ENCODE measurements at regions not wholly inside any gene's neighbourhood (a gene's known extent, or its start where the extent isn't known, plus 50 kb on each side); places are given as distances from the start of the nearest gene placed in this dataset.

GRCh38 chr2:128818704-128819491 is 500.2 kb upstream of the HS6ST1 start:
- Histone ChIP-seq H3K27me3 (no peaks in the 10 kb centered on the region), H3K4me1 (no peaks in the 10 kb centered on the region), H3K4me3 (no peak overlapping the region), H3K27ac (no peak overlapping the region), H3K4me2 (no peak overlapping the region), H3K9ac (no peak overlapping the region), H3K9me3 (no peaks in the 10 kb centered on the region), H3K36me3 (no peaks in the 10 kb centered on the region), H4K20me1 (no peaks in the 10 kb centered on the region)
- TF ChIP-seq Cebpa-rat (IDR thresholded peaks at IDR 0.05), result no peak

- Histone ChIP-seq H3K27ac (no peak overlapping the region), H3K9me3 (no peaks in the 10 kb centered on the region), H3K9ac (no peak overlapping the region), H3K4me2 (no peak overlapping the region), H3K4me1 (no peaks in the 10 kb centered on the region), H3K36me3 (no peaks in the 10 kb centered on the region), H3K4me3 (no peak overlapping the region), H4K20me1 (no peaks in the 10 kb centered on the region), H3K27me3 (no peaks in the 10 kb centered on the region)
- no peak for TF ChIP-seq Cebpa-rat (IDR thresholded peaks at IDR 0.05)
These were observed 501.8 kb upstream of the HS6ST1 start for GRCh38 chr2:128820452-128820851.

- no peak for TF ChIP-seq Cebpa-rat (IDR thresholded peaks at IDR 0.05)
- H3K4me2 ChIP-seq, result no peak overlapping the region
- H3K27ac ChIP-seq, result no peak overlapping the region
- no peaks in the 10 kb centered on the region for H3K4me1 ChIP-seq
- no peaks in the 10 kb centered on the region for H4K20me1 ChIP-seq
- H3K36me3 ChIP-seq, result no peaks in the 10 kb centered on the region
- no peaks in the 10 kb centered on the region for H3K9me3 ChIP-seq
- no peak overlapping the region for H3K4me3 ChIP-seq
- H3K9ac ChIP-seq, result no peak overlapping the region
- H3K27me3 ChIP-seq, result no peaks in the 10 kb centered on the region
These were observed 502.3 kb upstream of the HS6ST1 start for GRCh38 chr2:128821010-128821409.

- no peaks in the 10 kb centered on the region for H3K27me3 ChIP-seq
- H3K4me2 ChIP-seq, result no peak overlapping the region
- H3K9ac ChIP-seq, result no peak overlapping the region
- H4K20me1 ChIP-seq, result no peaks in the 10 kb centered on the region
- no peaks in the 10 kb centered on the region for H3K36me3 ChIP-seq
- H3K9me3 ChIP-seq, result no peaks in the 10 kb centered on the region
- H3K4me3 ChIP-seq, result no peak overlapping the region
- 0 out of 2 replicates have a peak, but pooled peaks cover 7% of the 10 kb centered on the region for H3K4me1 ChIP-seq
- no peak for TF ChIP-seq Cebpa-rat (IDR thresholded peaks at IDR 0.05)
- H3K27ac ChIP-seq, result no peak overlapping the region
These were observed 514.4 kb upstream of the HS6ST1 start for GRCh38 chr2:128832946-128833663.

- Histone ChIP-seq H3K27me3 (no peaks in the 10 kb centered on the region), H3K27ac (no peak overlapping the region), H3K36me3 (no peaks in the 10 kb centered on the region), H3K4me2 (no peak overlapping the region), H4K20me1 (no peaks in the 10 kb centered on the region), H3K9ac (no peak overlapping the region), H3K9me3 (no peaks in the 10 kb centered on the region), H3K4me3 (no peak overlapping the region), H3K4me1 (0 out of 2 replicates have a peak, but pooled peaks cover 7% of the 10 kb centered on the region)
- no peak for TF ChIP-seq Cebpa-rat (IDR thresholded peaks at IDR 0.05)
These were observed 515.0 kb upstream of the HS6ST1 start for GRCh38 chr2:128833664-128834027.

GRCh38 chr2:128834207-128834879 is 515.7 kb upstream of the HS6ST1 start:
- Histone ChIP-seq H3K36me3 (no peaks in the 10 kb centered on the region), H3K4me3 (no peak overlapping the region), H3K4me2 (no peak overlapping the region), H3K4me1 (0 out of 2 replicates have a peak, but pooled peaks cover 7% of the 10 kb centered on the region), H4K20me1 (no peaks in the 10 kb centered on the region), H3K27me3 (no peaks in the 10 kb centered on the region), H3K9ac (no peak overlapping the region), H3K27ac (no peak overlapping the region), H3K9me3 (no peaks in the 10 kb centered on the region)
- TF ChIP-seq Cebpa-rat (IDR thresholded peaks at IDR 0.05), result no peak

- Histone ChIP-seq H3K4me2 (no peak overlapping the region), H4K20me1 (no peaks in the 10 kb centered on the region), H3K4me1 (0 out of 2 replicates have a peak, but pooled peaks cover 7% of the 10 kb centered on the region), H3K36me3 (no peaks in the 10 kb centered on the region), H3K27ac (no peak overlapping the region), H3K4me3 (no peak overlapping the region), H3K9me3 (no peaks in the 10 kb centered on the region), H3K27me3 (no peaks in the 10 kb centered on the region), H3K9ac (no peak overlapping the region)
- no peak for TF ChIP-seq Cebpa-rat (IDR thresholded peaks at IDR 0.05)
These were observed 516.2 kb upstream of the HS6ST1 start for GRCh38 chr2:128834880-128835252.

GRCh38 chr2:128835342-128835855 is 516.7 kb upstream of the HS6ST1 start:
- Histone ChIP-seq H3K4me3 (no peak overlapping the region), H3K27me3 (no peaks in the 10 kb centered on the region), H3K4me1 (0 out of 2 replicates have a peak, but pooled peaks cover 7% of the 10 kb centered on the region), H3K36me3 (no peaks in the 10 kb centered on the region), H3K9me3 (no peaks in the 10 kb centered on the region), H3K27ac (no peak overlapping the region), H3K9ac (no peak overlapping the region), H3K4me2 (no peak overlapping the region), H4K20me1 (no peaks in the 10 kb centered on the region)
- TF ChIP-seq Cebpa-rat (IDR thresholded peaks at IDR 0.05), result no peak

GRCh38 chr2:128835974-128836373 is 517.3 kb upstream of the HS6ST1 start:
- H3K27me3 ChIP-seq, result no peaks in the 10 kb centered on the region
- H3K4me1 ChIP-seq, result 0 out of 2 replicates have a peak, but pooled peaks cover 7% of the 10 kb centered on the region
- no peak overlapping the region for H3K4me3 ChIP-seq
- no peak overlapping the region for H3K9ac ChIP-seq
- H4K20me1 ChIP-seq, result no peaks in the 10 kb centered on the region
- TF ChIP-seq Cebpa-rat (IDR thresholded peaks at IDR 0.05), result no peak
- no peaks in the 10 kb centered on the region for H3K36me3 ChIP-seq
- H3K27ac ChIP-seq, result no peak overlapping the region
- H3K9me3 ChIP-seq, result no peaks in the 10 kb centered on the region
- H3K4me2 ChIP-seq, result no peak overlapping the region

Data from BLaER1 (cell line).